GM12872 (cell line): ENCODE measurements at regions not wholly inside any gene's neighbourhood (a gene's known extent, or its start where the extent isn't known, plus 50 kb on each side); places are given as distances from the start of the nearest gene placed in this dataset.

ENCODE experiments used
- TF ChIP-seq, protein P1 (sequence below): IDR thresholded peaks from 3 replicates; pipeline ENCODE4 v1.5.1; 2011; ENCODE audit warnings: low read depth, mild to moderate bottlenecking, low read length, moderate library complexity; ENCODE audit not compliant: insufficient read depth

DNA sequence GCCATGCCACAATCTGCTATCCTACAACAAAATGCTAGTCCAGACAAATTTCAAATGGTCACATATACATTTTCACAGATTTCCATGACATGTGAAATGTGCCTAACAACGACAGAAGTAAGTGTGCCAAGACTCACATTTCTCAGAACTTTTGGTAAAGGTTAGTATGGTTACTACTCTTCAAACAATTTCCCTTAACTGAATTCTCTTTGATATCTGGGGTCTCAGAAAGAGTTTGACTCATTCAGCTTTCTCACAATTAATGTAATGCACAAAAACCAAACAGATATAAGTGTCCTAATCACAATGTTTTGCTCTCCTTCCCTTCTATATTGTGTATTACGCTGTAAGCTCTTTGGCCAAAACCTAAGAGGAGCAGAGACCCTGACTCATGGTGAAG lies 122.4 kb upstream of the LEF1 start:
- TF ChIP-seq, protein P1, sequence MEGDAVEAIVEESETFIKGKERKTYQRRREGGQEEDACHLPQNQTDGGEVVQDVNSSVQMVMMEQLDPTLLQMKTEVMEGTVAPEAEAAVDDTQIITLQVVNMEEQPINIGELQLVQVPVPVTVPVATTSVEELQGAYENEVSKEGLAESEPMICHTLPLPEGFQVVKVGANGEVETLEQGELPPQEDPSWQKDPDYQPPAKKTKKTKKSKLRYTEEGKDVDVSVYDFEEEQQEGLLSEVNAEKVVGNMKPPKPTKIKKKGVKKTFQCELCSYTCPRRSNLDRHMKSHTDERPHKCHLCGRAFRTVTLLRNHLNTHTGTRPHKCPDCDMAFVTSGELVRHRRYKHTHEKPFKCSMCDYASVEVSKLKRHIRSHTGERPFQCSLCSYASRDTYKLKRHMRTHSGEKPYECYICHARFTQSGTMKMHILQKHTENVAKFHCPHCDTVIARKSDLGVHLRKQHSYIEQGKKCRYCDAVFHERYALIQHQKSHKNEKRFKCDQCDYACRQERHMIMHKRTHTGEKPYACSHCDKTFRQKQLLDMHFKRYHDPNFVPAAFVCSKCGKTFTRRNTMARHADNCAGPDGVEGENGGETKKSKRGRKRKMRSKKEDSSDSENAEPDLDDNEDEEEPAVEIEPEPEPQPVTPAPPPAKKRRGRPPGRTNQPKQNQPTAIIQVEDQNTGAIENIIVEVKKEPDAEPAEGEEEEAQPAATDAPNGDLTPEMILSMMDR = no peak

DNA sequence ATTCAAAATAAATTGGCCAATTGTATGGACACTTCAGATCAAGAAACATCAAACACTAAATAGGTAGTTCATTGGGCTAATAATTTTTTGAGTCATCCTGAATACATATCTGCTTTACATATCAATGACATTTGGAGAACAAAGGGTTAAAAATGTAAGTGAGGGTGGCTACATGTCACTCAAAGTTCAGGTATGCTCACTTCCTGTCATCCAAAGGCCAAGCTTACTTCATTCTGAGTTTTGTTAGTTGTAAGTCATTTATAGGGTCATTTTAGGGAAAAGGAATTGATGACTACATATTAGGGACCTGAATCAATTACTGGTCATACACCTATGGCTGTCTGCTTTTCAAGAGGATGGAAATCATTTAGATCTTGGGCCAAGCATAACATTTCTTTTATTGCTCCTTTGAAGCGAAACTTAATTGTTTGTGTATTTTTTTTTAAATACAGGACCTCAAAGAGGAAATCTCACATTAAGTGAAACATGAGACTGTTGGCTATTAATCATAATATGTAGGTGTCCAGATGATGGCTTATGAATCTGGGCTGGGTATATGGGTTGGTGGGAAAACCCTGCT lies 119.2 kb upstream of the LEF1 start:
- TF ChIP-seq, protein P1 = no peak

DNA sequence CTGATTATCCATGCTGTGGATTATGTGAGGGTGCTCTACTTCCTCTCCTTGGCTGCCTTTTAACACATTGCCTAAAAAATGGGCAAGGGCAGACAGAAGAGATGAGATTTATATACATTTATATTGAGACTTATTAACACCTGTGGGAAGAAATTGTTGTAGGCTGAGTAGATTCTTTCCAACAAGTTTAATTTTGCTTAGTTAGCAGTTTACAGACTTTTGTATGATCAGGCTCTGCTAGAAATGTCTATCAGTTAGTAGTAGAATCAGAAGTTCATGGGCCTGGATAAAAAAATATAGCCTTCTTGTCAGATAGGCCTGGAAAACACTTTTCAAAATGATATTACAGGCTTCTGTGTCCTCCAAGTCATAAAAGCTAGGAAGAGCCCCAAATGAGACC lies 111.3 kb upstream of the LEF1 start:
- TF ChIP-seq, protein P1 = no peak

DNA sequence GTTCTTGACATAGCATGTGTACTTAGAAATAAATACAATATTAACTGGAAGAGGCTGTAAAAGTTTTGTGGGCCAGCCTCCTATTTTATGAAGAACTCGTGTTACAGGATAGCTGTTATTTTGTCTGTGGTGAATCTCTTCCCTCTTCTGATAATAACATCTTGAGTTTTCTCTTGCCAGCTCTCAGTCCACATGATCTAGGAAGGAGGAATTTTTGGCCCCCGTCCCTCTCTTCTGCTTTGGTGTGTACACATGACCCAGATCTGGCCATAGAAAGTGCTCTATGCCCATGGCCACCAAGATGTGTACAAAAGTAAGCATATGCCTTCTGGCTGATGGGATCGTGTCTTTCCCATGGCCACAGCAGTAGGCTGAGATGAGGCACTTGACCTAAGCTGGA lies 108.0 kb upstream of the LEF1 start:
- TF ChIP-seq, protein P1 = no peak

DNA sequence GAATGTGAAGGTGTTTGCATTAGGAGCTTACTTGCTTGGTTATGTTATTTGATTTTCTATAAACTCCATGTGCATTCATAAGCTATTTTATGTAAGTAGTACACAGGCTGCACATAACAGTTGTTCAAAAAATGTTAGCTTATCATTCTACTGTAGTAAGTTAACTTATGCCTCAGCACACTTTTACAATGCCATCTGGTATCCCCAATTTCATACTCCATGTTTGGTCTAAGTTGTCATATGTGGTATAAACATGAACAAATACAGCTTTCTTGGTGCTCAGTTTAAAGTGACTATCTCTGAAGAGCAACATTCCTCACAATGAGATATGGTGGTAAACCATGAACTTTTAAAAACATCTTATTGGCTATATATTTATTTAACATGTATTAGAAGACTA lies 104.3 kb upstream of the LEF1 start:
- TF ChIP-seq, protein P1 = no peak

DNA sequence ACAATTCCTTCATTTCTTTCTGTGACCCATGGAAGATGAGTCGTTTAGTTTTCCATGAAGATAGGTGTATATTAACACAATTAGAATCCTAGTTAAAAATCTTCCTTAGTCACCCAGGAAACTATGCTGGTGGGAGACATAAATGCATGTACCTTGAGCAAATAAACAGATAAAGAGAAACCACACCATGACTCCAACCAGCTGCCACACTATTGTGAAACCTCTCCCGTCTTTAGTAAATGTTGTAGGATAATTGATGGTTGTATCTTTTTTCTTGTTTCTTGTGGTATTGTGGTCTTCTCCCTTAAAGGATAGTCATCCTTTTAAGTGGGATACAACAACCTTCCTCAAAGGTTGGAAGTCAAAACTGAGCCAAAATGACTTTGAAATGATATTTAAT lies 103.8 kb upstream of the LEF1 start:
- TF ChIP-seq, protein P1 = no peak

DNA sequence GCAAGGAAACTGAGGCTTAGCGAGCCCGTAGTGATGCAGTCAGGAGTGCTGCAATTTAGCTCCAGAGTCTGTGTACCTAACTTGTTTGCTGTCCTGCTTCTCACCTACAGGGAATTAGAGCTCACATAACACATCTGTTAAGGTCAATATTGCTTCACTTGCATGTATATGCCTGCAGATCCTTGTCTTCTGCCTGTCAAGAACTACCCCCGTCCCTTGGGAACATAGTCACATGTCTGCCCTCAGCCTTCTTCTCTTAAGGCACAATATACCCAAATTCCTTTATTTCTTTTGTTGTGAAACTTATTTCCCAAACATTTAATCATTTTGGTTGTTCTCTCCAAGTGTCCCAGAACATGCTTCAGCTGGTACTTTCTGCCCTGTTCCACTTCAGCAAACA lies 103.3 kb upstream of the LEF1 start:
- TF ChIP-seq, protein P1 = no peak
